Pancreas (tissue), 10 donors: ENCODE measurements at regions not wholly inside any gene's neighbourhood (a gene's known extent, or its start where the extent isn't known, plus 50 kb on each side); places are given as distances from the start of the nearest gene placed in this dataset.

Experiments
- ATAC-seq, 4 donors: fragments of 200-7000 bp; cut with Tn5 transposase; one replicate each; pipeline versions ENCODE4 v1.8.0 to v1.9.1; 2020; ENCODE audit warnings: mild to moderate bottlenecking in 4 of 4, moderate library complexity in 4 of 4
- DNase-seq, 6 donors: peaks; one replicate each; pipeline ENCODE4 v3.0.0-alpha.2; 2020
- FAIRE-seq: peaks from 2 replicates; lab custom pipeline; 2012; peaks lifted over from hg19 to GRCh38; lab: Jason Lieb, UNC
- H3K27ac ChIP-seq, 4 donors: fragments of 200-600 bp; sonication (generic); 1 replicate in 3 of 4; 2 replicates in 1 of 4; pipeline versions ENCODE4 v1.5.0 to v1.8.0; 2020
- H3K27me3 ChIP-seq, 4 donors: fragments of 200-600 bp; one replicate each; pipeline ENCODE4 v1.8.0; 2021
- H3K36me3 ChIP-seq, 3 donors: fragments of 200-600 bp; sonication (generic) in 1 of 3; one replicate each; pipeline versions ENCODE4 v1.5.0 to v1.8.0; 2020 to 2021
- H3K4me1 ChIP-seq, 3 donors: fragments of 200-600 bp; one replicate each; pipeline ENCODE4 v1.8.0; 2021
- H3K4me3 ChIP-seq, 4 donors: fragments of 200-600 bp; sonication (generic) in 2 of 4; one replicate each; pipeline versions ENCODE4 v1.5.0 to v1.8.0; 2020 to 2021
- H3K9me3 ChIP-seq, 4 donors: fragments of 200-600 bp; one replicate each; pipeline ENCODE4 v1.8.0; 2021
- CTCF ChIP-seq, 4 donors: fragments of 200-600 bp; sonication (generic) in 3 of 4; IDR thresholded peaks; one replicate each; pipeline versions ENCODE4 v1.5.0 to v1.8.0; 2021; ENCODE audit warnings: antibody characterized with exemption in 4 of 4
- WGBS, 2 donors: extraction: QIAGEN DNeasy Blood & Tissue Kit; methylation state at CpG; one replicate each; pipeline ENCODE4 v1.1.7; 2013; 5-methylcytosine and 5-hydroxymethylcytosine counted together
- intact Hi-C, 3 donors: fragments of 100-400 bp; cut with DNase I; formaldehyde crosslinking; loops; one replicate each; pipeline versions ENCODE4 v1.11.1 to v1.14.2; 2022
- donor health status: healthy with polysubstance abuse.
- donor health status: DM: no; HTN: no; CAD: no; lungs with moderate emphysema.
- donor health status: DM: no; HTN: no; CAD: no.
- donor health status: control.
- donor health status: control.
- donor health status: Bipolar disorder and iron deficiency.
- donor health status: DM: yes; HTN: yes; CAD: no.
- donor health status: DM: no; HTN: no; CAD: no.
- donor health status: DM: no; HTN: no; CAD: no.
- donor health status: DM: yes; HTN: yes; CAD: no.

- no peak for FAIRE-seq
- Histone ChIP-seq H3K27me3 (no peaks in the 10 kb centered on the region), H3K9me3 (no peaks in the 10 kb centered on the region), H3K4me1 (peaks cover 20 to 32% (median 20%) of the 10 kb centered on the region in 3 donors), H3K36me3 (peaks cover 0 to 5% (median 0%) of the 10 kb centered on the region in 3 donors), H3K27ac (peak overlapping the region; percentile 32 to 79 (median 65)), H3K4me3 (no peak overlapping the region)
- intact Hi-C loops: loop anchor here in 1 of 3 donors (10.0 kb wide), 2 partner anchors 113 to 257 kb away; no protein-coding TSS in a partner anchor
- WGBS, 2 donors: 43 to 45% methylated on average over 7 of the region's 7 CpGs
- ATAC-seq: peak; percentile 68 to 80 (median 75)
- peak in 4 of 6 donors; percentile 71 to 83 (median 76) for DNase-seq
- TF ChIP-seq CTCF (IDR thresholded peaks at IDR 0.05): no peak
Observed at GRCh38 chr12:124497658-124498057, 69.8 kb downstream of the NCOR2 start.

GRCh38 chr12:124497039-124497438 lies 70.4 kb downstream of the NCOR2 start:
- peak in 1 of 6 donors; percentile 26 for DNase-seq
- Histone ChIP-seq H3K9me3 (no peaks in the 10 kb centered on the region), H3K27ac (peak overlapping the region in 2 of 4 donors; percentile 63 to 79), H3K27me3 (no peaks in the 10 kb centered on the region), H3K4me1 (peaks cover 20 to 32% (median 20%) of the 10 kb centered on the region in 3 donors), H3K4me3 (no peak overlapping the region), H3K36me3 (peaks cover 0 to 5% (median 0%) of the 10 kb centered on the region in 3 donors)
- WGBS, 2 donors: 38 to 50% methylated on average over 13 of the region's 13 CpGs
- no peak for TF ChIP-seq CTCF (IDR thresholded peaks at IDR 0.05)
- intact Hi-C loops: loop anchor here in 1 of 3 donors (10.0 kb wide), 2 partner anchors 112 to 258 kb away; no protein-coding TSS in a partner anchor
- no peak for ATAC-seq
- no peak for FAIRE-seq

- ATAC-seq (no peak), DNase-seq (no peak), FAIRE-seq (no peak)
- no peak for TF ChIP-seq CTCF (IDR thresholded peaks at IDR 0.05)
- Histone ChIP-seq H3K36me3 (peaks cover 0 to 5% (median 0%) of the 10 kb centered on the region in 3 donors), H3K9me3 (no peaks in the 10 kb centered on the region), H3K27ac (no peak overlapping the region), H3K27me3 (no peaks in the 10 kb centered on the region), H3K4me1 (peaks cover 20 to 33% (median 21%) of the 10 kb centered on the region in 3 donors), H3K4me3 (no peak overlapping the region)
- WGBS, 2 donors: 85% methylated on average over 3 of the region's 3 CpGs
- intact Hi-C loops: loop anchor here in 1 of 3 donors (10.0 kb wide), 2 partner anchors 112 to 258 kb away; no protein-coding TSS in a partner anchor
Observed at GRCh38 chr12:124496584-124496983, 70.8 kb downstream of the NCOR2 start.

- Histone ChIP-seq H3K27ac (no peak overlapping the region), H3K9me3 (no peaks in the 10 kb centered on the region), H3K36me3 (peaks cover 0 to 5% (median 0%) of the 10 kb centered on the region in 3 donors), H3K27me3 (no peaks in the 10 kb centered on the region), H3K4me1 (peaks cover 32 to 39% (median 33%) of the 10 kb centered on the region in 3 donors), H3K4me3 (no peak overlapping the region)
- TF ChIP-seq CTCF (IDR thresholded peaks at IDR 0.05): no peak
- intact Hi-C loops: loop anchor here in 1 of 3 donors (10.0 kb wide), 2 partner anchors 111 to 259 kb away; no protein-coding TSS in a partner anchor
- ATAC-seq (no peak), DNase-seq (peak in 1 of 6 donors; percentile 54), FAIRE-seq (no peak)
- 87 to 89% methylated on average over 28 of the region's 28 CpGs for WGBS, 2 donors
Observed at GRCh38 chr12:124495194-124495983, 72.0 kb downstream of the NCOR2 start.
